ENCODE measurements at regions not wholly inside any gene's neighbourhood (a gene's known extent, or its start where the extent isn't known, plus 50 kb on each side); places are given as distances from the start of the nearest gene placed in this dataset.

DNA sequence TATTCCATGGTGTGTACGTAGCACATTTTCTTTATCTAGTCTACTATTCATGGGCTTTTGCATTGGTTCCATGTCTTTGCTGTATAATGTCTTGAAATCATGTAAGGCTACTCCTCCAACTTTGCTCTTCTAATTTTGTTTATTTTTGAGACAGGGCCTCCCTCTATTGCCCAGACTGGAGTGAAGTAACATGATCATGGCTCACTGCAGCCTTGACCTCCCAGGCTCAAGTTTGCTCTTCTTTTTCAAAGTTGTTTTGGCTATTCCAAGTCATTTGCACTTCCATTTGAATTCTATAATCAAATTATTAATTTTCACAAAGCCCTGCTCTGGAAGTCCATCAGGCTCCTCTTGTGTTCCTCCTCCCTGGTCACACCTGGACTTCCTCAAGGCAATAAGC lies 90.2 kb upstream of the SGIP1 start:
- no peak overlapping the region for H3K27ac ChIP-seq (ENCODE audit: extremely low read depth, low read depth, low read length)
- ChIA-PET CTCF (interaction anchor here (0.7 to 6.7 kb wide), 7 partner anchors 8 to 201 kb away, joined by 3 to 127 read pairs (median 5); no protein-coding TSS in a partner anchor), POLR2A (no interaction called here)
- TF ChIP-seq ZNF654 (tag by site-specific recombination; IDR thresholded peaks at IDR 0.05; ENCODE audit: low read depth) (peak; percentile 15; the same call in 1 of the 2 replicates), WT1 (tag by site-specific recombination; IDR thresholded peaks at IDR 0.05) (no peak)
- H3K4me3 ChIP-seq (ENCODE audit: low read depth, low read length): no peak overlapping the region
- no peaks in the 10 kb centered on the region for H3K4me1 ChIP-seq (ENCODE audit: control insufficient read depth, insufficient read depth, low read length)
- no peaks in the 10 kb centered on the region for H3K36me3 ChIP-seq (ENCODE audit: control insufficient read depth in 2 of 2, insufficient read depth in 1 of 2, low read length in 2 of 2)
- no peaks in the 10 kb centered on the region for H3K9me3 ChIP-seq (ENCODE audit: control insufficient read depth, insufficient read depth, low read depth, low read length)

DNA sequence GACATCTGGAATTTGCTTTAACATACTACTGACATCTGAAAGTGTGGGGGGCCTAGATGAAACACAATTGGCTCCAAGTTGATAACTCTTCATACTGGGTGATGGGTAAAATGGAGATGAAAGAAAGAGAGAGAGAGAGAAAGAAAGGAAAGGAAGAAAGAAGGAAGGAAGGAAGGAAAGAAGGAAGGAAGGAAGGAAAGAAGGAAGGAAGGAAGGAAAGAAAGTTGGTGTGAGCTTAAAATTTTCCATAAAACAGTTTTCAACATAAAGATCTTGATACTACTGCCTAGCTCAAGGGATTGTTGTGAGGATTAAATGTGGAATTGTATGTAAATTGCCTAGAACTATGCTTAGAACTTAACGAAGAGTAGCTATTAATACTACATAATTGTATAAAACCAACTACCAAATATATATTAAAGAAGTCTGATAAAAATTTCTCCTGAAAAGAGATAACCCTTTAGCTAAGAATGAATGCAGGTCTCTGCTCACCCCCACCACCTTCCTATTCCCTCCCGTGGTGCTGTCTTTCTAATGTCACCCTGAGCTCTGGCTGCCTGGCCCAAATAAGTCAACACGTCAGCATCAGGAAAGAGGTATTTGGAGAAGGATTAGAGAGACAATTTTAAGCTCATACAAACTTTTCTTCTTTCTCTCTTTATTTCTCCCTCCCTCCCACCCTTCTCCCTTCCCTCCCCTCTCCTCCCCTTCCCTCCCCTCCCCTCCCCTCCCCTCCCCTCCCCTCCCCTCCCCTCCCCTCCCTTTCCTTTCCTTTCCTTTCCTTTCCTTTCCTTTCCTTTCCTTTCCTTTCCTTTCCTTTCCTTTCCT lies 89.3 kb upstream of the SGIP1 start:
- no peak overlapping the region for H3K27ac ChIP-seq (ENCODE audit: extremely low read depth, low read depth, low read length)
- H3K4me3 ChIP-seq (ENCODE audit: low read depth, low read length): no peak overlapping the region
- peak; percentile 90 for TF ChIP-seq ZNF366 (tag by site-specific recombination; conservative IDR thresholded peaks at IDR 0.05)
- TF ChIP-seq WT1 (tag by site-specific recombination; IDR thresholded peaks at IDR 0.05): no peak
- H3K36me3 ChIP-seq (ENCODE audit: control insufficient read depth in 2 of 2, insufficient read depth in 1 of 2, low read length in 2 of 2): no peaks in the 10 kb centered on the region
- ChIA-PET POLR2A (interaction anchor here (0.6 kb wide), 1 partner anchor 172 kb away, joined by 7 read pairs; no protein-coding TSS in a partner anchor), CTCF (interaction anchor here (0.7 to 6.7 kb wide), 10 partner anchors 9 to 745 kb away, joined by 3 to 127 read pairs (median 16); no protein-coding TSS in a partner anchor)
- H3K4me1 ChIP-seq (ENCODE audit: control insufficient read depth, insufficient read depth, low read length): no peaks in the 10 kb centered on the region
- no peaks in the 10 kb centered on the region for H3K9me3 ChIP-seq (ENCODE audit: control insufficient read depth, insufficient read depth, low read depth, low read length)

DNA sequence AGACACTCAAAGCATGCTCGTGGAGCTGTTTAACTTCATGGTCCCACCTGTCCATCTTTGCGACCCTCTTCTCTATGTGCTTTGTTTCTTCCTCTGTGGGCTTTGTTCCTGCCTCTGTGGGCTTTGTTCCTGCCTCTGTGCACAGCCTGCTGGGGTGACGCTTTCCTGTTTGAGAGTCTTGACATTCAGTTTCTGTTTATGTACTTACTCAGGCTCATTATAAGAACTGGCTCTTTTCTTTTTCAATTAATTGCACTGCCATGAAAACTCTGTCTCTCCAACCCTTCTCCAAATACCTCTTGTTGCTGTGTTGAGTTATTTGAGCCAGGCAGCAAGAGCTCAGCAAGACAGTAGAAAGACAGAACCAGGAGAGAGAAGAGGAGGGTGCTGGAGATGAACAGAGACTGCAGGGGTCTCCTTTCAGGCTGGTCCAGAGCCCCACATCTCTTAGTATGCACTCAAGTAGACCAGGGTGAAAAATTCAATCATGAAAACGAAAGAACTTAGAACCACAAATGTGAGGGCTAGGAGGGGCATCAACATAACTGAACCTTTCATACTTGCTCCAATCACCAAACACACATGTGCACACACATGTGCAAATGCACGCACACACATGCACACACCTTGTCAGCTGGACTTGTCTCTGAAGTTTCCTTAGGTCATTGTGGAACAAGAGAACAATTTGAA lies 88.3 kb upstream of the SGIP1 start:
- Histone ChIP-seq H3K4me3 (ENCODE audit: low read depth, low read length) (no peak overlapping the region), H3K27ac (ENCODE audit: extremely low read depth, low read depth, low read length) (no peak overlapping the region), H3K9me3 (ENCODE audit: control insufficient read depth, insufficient read depth, low read depth, low read length) (no peaks in the 10 kb centered on the region), H3K4me1 (ENCODE audit: control insufficient read depth, insufficient read depth, low read length) (no peaks in the 10 kb centered on the region), H3K36me3 (ENCODE audit: control insufficient read depth in 2 of 2, insufficient read depth in 1 of 2, low read length in 2 of 2) (no peaks in the 10 kb centered on the region)
- POLR2A ChIA-PET: no interaction called here
- TF ChIP-seq OSR2 (tag by site-specific recombination; IDR thresholded peaks at IDR 0.05) (no peak), ZNF837 (tag by site-specific recombination; IDR thresholded peaks at IDR 0.05) (no peak), ZNF10 (tag by site-specific recombination; IDR thresholded peaks at IDR 0.05) (no peak), ZNF596 (tag by site-specific recombination; IDR thresholded peaks at IDR 0.05) (no peak), ZNF776 (tag by site-specific recombination; IDR thresholded peaks at IDR 0.05; ENCODE audit: borderline replicate concordance) (no peak), GLI2 (tag by site-specific recombination; IDR thresholded peaks at IDR 0.05; ENCODE audit: borderline replicate concordance, low read depth) (no peak), ZNF623 (tag by site-specific recombination; IDR thresholded peaks at IDR 0.05) (no peak), ZNF274 (IDR thresholded peaks at IDR 0.05; ENCODE audit: low read length) (no peak), ZNF274 (tag by site-specific recombination; IDR thresholded peaks at IDR 0.05; ENCODE audit: borderline replicate concordance) (no peak), ZBTB8A (tag by site-specific recombination; IDR thresholded peaks at IDR 0.05) (no peak)
- TF ChIP-seq, protein P1, sequence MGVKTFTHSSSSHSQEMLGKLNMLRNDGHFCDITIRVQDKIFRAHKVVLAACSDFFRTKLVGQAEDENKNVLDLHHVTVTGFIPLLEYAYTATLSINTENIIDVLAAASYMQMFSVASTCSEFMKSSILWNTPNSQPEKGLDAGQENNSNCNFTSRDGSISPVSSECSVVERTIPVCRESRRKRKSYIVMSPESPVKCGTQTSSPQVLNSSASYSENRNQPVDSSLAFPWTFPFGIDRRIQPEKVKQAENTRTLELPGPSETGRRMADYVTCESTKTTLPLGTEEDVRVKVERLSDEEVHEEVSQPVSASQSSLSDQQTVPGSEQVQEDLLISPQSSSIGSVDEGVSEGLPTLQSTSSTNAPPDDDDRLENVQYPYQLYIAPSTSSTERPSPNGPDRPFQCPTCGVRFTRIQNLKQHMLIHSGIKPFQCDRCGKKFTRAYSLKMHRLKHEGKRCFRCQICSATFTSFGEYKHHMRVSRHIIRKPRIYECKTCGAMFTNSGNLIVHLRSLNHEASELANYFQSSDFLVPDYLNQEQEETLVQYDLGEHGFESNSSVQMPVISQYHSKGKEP (tag by site-specific recombination; IDR thresholded peaks at IDR 0.05): no peak
- TF ChIP-seq, protein P2, sequence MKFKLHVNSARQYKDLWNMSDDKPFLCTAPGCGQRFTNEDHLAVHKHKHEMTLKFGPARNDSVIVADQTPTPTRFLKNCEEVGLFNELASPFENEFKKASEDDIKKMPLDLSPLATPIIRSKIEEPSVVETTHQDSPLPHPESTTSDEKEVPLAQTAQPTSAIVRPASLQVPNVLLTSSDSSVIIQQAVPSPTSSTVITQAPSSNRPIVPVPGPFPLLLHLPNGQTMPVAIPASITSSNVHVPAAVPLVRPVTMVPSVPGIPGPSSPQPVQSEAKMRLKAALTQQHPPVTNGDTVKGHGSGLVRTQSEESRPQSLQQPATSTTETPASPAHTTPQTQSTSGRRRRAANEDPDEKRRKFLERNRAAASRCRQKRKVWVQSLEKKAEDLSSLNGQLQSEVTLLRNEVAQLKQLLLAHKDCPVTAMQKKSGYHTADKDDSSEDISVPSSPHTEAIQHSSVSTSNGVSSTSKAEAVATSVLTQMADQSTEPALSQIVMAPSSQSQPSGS (tag by site-specific recombination; IDR thresholded peaks at IDR 0.05; ENCODE audit: low read depth): no peak
- TF ChIP-seq, protein P3, sequence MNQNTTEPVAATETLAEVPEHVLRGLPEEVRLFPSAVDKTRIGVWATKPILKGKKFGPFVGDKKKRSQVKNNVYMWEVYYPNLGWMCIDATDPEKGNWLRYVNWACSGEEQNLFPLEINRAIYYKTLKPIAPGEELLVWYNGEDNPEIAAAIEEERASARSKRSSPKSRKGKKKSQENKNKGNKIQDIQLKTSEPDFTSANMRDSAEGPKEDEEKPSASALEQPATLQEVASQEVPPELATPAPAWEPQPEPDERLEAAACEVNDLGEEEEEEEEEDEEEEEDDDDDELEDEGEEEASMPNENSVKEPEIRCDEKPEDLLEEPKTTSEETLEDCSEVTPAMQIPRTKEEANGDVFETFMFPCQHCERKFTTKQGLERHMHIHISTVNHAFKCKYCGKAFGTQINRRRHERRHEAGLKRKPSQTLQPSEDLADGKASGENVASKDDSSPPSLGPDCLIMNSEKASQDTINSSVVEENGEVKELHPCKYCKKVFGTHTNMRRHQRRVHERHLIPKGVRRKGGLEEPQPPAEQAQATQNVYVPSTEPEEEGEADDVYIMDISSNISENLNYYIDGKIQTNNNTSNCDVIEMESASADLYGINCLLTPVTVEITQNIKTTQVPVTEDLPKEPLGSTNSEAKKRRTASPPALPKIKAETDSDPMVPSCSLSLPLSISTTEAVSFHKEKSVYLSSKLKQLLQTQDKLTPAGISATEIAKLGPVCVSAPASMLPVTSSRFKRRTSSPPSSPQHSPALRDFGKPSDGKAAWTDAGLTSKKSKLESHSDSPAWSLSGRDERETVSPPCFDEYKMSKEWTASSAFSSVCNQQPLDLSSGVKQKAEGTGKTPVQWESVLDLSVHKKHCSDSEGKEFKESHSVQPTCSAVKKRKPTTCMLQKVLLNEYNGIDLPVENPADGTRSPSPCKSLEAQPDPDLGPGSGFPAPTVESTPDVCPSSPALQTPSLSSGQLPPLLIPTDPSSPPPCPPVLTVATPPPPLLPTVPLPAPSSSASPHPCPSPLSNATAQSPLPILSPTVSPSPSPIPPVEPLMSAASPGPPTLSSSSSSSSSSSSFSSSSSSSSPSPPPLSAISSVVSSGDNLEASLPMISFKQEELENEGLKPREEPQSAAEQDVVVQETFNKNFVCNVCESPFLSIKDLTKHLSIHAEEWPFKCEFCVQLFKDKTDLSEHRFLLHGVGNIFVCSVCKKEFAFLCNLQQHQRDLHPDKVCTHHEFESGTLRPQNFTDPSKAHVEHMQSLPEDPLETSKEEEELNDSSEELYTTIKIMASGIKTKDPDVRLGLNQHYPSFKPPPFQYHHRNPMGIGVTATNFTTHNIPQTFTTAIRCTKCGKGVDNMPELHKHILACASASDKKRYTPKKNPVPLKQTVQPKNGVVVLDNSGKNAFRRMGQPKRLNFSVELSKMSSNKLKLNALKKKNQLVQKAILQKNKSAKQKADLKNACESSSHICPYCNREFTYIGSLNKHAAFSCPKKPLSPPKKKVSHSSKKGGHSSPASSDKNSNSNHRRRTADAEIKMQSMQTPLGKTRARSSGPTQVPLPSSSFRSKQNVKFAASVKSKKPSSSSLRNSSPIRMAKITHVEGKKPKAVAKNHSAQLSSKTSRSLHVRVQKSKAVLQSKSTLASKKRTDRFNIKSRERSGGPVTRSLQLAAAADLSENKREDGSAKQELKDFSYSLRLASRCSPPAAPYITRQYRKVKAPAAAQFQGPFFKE (tag by site-specific recombination; IDR thresholded peaks at IDR 0.05; ENCODE audit: borderline replicate concordance): no peak
- CTCF ChIA-PET: interaction anchor here (0.6 to 6.7 kb wide), 48 partner anchors 10 to 1041 kb away, joined by 3 to 127 read pairs (median 4); no protein-coding TSS in a partner anchor
